Transverse colon (tissue), 3 donors: ENCODE measurements at regions not wholly inside any gene's neighbourhood (a gene's known extent, or its start where the extent isn't known, plus 50 kb on each side); places are given as distances from the start of the nearest gene placed in this dataset.

ENCODE experiments used
- CTCF ChIP-seq, 5 experiments: fragments of 200-600 bp in 3 of 5; fragments of 450-650 bp in 2 of 5; sonication (generic) in 3 of 5; IDR thresholded peaks; 1 replicate in 2 of 5; 2 replicates in 3 of 5; pipeline ENCODE4 v1.5.1; 2016 to 2017; ENCODE audit warnings: antibody characterized with exemption in 5 of 5, inconsistent platforms in 3 of 5, mild to moderate bottlenecking in 2 of 5, moderate library complexity in 1 of 5
- POLR2A ChIP-seq: fragments of 450-650 bp; IDR thresholded peaks from one replicate; pipeline ENCODE4 v1.6.1; 2016; ENCODE audit warnings: antibody characterized with exemption, mild to moderate bottlenecking, moderate library complexity

GRCh38 chr20:53870426-53871315 is 199.7 kb downstream of the BCAS1 start:
- TF ChIP-seq POLR2A, result no peak
- no peak for TF ChIP-seq CTCF (IDR thresholded peaks at IDR 0.05)
